CD14-positive monocyte (primary cell): ENCODE measurements at regions not wholly inside any gene's neighbourhood (a gene's known extent, or its start where the extent isn't known, plus 50 kb on each side); places are given as distances from the start of the nearest gene placed in this dataset.

ENCODE experiments used
- DNase-seq, 3 donors: peaks; one replicate each; pipeline ENCODE4 v3.0.0-alpha.2; 2011 to 2022
- H2AFZ ChIP-seq: 2 replicates; pipeline ENCODE4 v1.6.0; 2012; ENCODE audit warnings: mild to moderate bottlenecking, low read depth, low read length, inconsistent platforms; ENCODE audit not compliant: insufficient read depth, poor library complexity, severe bottlenecking
- H3K27ac ChIP-seq, 2 donors: 1 replicate in 1 of 2; 2 replicates in 1 of 2; pipeline ENCODE4 v1.5.1; 2012 to 2013; ENCODE audit warnings: low read length in 2 of 2, control low read depth in 1 of 2, inconsistent platforms in 1 of 2, low read depth in 1 of 2, mild to moderate bottlenecking in 1 of 2
- H3K27me3 ChIP-seq, 2 donors: one replicate each; pipeline versions ENCODE4 v1.6.0 to v1.6.1; 2011 to 2013; ENCODE audit warnings: low read length in 2 of 2; ENCODE audit not compliant: control insufficient read depth in 2 of 2, insufficient read depth in 2 of 2
- H3K36me3 ChIP-seq, 2 donors: replicated peaks in 1 of 2; 1 replicate in 1 of 2; 2 replicates in 1 of 2; pipeline versions ENCODE4 v1.5.1 to v1.6.1; 2012 to 2013; ENCODE audit warnings: low read length in 2 of 2, control low read depth in 1 of 2, inconsistent platforms in 1 of 2, mild to moderate bottlenecking in 1 of 2; ENCODE audit not compliant: insufficient read depth in 2 of 2, control insufficient read depth in 1 of 2
- H3K4me1 ChIP-seq, 2 donors: 1 replicate in 1 of 2; 2 replicates in 1 of 2; pipeline versions ENCODE4 v1.5.1 to v1.6.1; 2012 to 2013; ENCODE audit warnings: low read length in 2 of 2, control low read depth in 1 of 2, inconsistent platforms in 1 of 2, mild to moderate bottlenecking in 1 of 2, moderate library complexity in 1 of 2; ENCODE audit not compliant: insufficient read depth in 2 of 2, control insufficient read depth in 1 of 2
- H3K4me2 ChIP-seq: replicated peaks from 2 replicates; pipeline ENCODE3; 2012; ENCODE audit warnings: low read length, moderate library complexity, mild to moderate bottlenecking; ENCODE audit not compliant: poor library complexity, severe bottlenecking; ENCODE audit errors: extremely low read depth
- H3K4me3 ChIP-seq, 3 experiments: fragments of 200-600 bp in 1 of 3; sonication (generic) in 1 of 3; replicated peaks in 1 of 3; 1 replicate in 2 of 3; 2 replicates in 1 of 3; pipeline ENCODE4 v1.5.1; 2011 to 2013; ENCODE audit warnings: low read length in 3 of 3, mild to moderate bottlenecking in 3 of 3, control low read depth in 2 of 3, low read depth in 2 of 3, inconsistent platforms in 1 of 3, moderate library complexity in 1 of 3
- H3K79me2 ChIP-seq: 2 replicates; pipeline ENCODE4 v1.6.0; 2012; ENCODE audit warnings: mild to moderate bottlenecking, control low read depth, inconsistent platforms, low read length, moderate library complexity; ENCODE audit not compliant: insufficient read depth
- H3K9ac ChIP-seq: 2 replicates; pipeline ENCODE4 v1.6.0; 2017; ENCODE audit warnings: low read length, mild to moderate bottlenecking; ENCODE audit not compliant: insufficient read depth, poor library complexity, severe bottlenecking
- H3K9me3 ChIP-seq, 2 donors: replicated peaks in 1 of 2; 1 replicate in 1 of 2; 2 replicates in 1 of 2; pipeline versions ENCODE4 v1.5.1 to v1.6.1; 2012 to 2013; ENCODE audit warnings: low read length in 2 of 2, control low read depth in 1 of 2; ENCODE audit not compliant: control insufficient read depth in 1 of 2, insufficient read depth in 1 of 2
- H4K20me1 ChIP-seq: 2 replicates; pipeline ENCODE4 v1.6.0; 2012; ENCODE audit warnings: mild to moderate bottlenecking, low read length, control low read depth, moderate library complexity; ENCODE audit not compliant: insufficient read depth
- H3K27ac Mint-ChIP-seq, 7 donors: one replicate each; pipeline ENCODE4 v1.8.0; 2020; ENCODE audit warnings: mild to moderate bottlenecking in 7 of 7, mixed read lengths in 7 of 7, moderate library complexity in 6 of 7, inconsistent platforms in 2 of 7
- H3K27me3 Mint-ChIP-seq, 3 donors: one replicate each; pipeline ENCODE4 v1.8.0; 2021 to 2022; ENCODE audit warnings: low read depth in 3 of 3, mild to moderate bottlenecking in 3 of 3, mixed read lengths in 3 of 3, moderate library complexity in 3 of 3, inconsistent platforms in 1 of 3
- H3K36me3 Mint-ChIP-seq, 2 donors: one replicate each; pipeline ENCODE4 v1.8.0; 2020; ENCODE audit warnings: mixed read lengths in 2 of 2, inconsistent platforms in 1 of 2, mild to moderate bottlenecking in 1 of 2
- H3K4me1 Mint-ChIP-seq: one replicate; pipeline ENCODE4 v1.8.0; 2020; ENCODE audit warnings: mild to moderate bottlenecking, mixed read lengths
- H3K4me3 Mint-ChIP-seq, 2 donors: one replicate each; pipeline ENCODE4 v1.8.0; 2020; ENCODE audit warnings: mild to moderate bottlenecking in 2 of 2, mixed read lengths in 2 of 2, moderate library complexity in 1 of 2
- H3K9me3 Mint-ChIP-seq, 7 donors: one replicate each; pipeline ENCODE4 v1.8.0; 2020 to 2022; ENCODE audit warnings: mixed read lengths in 7 of 7, mild to moderate bottlenecking in 6 of 7, moderate library complexity in 6 of 7, inconsistent platforms in 2 of 7
- CTCF ChIP-seq: fragments of 200-600 bp; IDR thresholded peaks from one replicate; pipeline ENCODE4 v1.8.0; 2022; ENCODE audit warnings: antibody characterized with exemption, mild to moderate bottlenecking
- WGBS: methylation state at CpG from one replicate; pipeline ENCODE4 v1.1.5; 2013; ENCODE audit warnings: missing lambda C conversion rate; ENCODE audit not compliant: insufficient coverage; 5-methylcytosine and 5-hydroxymethylcytosine counted together
- intact Hi-C, 2 donors: fragments of 100-400 bp; cut with micrococcal nuclease; formaldehyde crosslinking; loops; one replicate each; pipeline versions ENCODE4 v1.15.0 to v1.15.1; 2023

- Mint-ChIP-seq H3K4me3 (peak overlapping the region in 1 of 2 donors; percentile 75), H3K36me3 (no peaks in the 10 kb centered on the region), H3K27ac (peak overlapping the region; percentile 63 to 92 (median 86)), H3K27me3 (no peaks in the 10 kb centered on the region), H3K9me3 (peaks cover 0 to 3% (median 0%) of the 10 kb centered on the region in 7 donors), H3K4me1 (peaks cover 35% of the 10 kb centered on the region)
- no peak for DNase-seq
- no peak for TF ChIP-seq CTCF
- H3K9ac ChIP-seq, result no peak overlapping the region
- H3K27me3 ChIP-seq, result no peaks in the 10 kb centered on the region
- H2AFZ ChIP-seq, result no peak overlapping the region
- 50% methylated on average over 2 of the region's 3 CpGs for WGBS
- no peaks in the 10 kb centered on the region for H3K79me2 ChIP-seq
- no peaks in the 10 kb centered on the region for H4K20me1 ChIP-seq
- intact Hi-C loops, result no loop called here
- peak overlapping the region; percentile 57 for H3K4me2 ChIP-seq
- H3K36me3 ChIP-seq, result no peaks in the 10 kb centered on the region
- H3K4me3 ChIP-seq, result peak overlapping the region in 1 of 3 experiments; percentile 44
- peaks cover 45 to 49% of the 10 kb centered on the region in 2 donors for H3K4me1 ChIP-seq
- peak overlapping the region in 1 of 2 donors; percentile 67 for H3K27ac ChIP-seq
- no peaks in the 10 kb centered on the region for H3K9me3 ChIP-seq
These were observed 75.4 kb upstream of the PACRGL start for GRCh38 chr4:20624793-20625374.

DNA sequence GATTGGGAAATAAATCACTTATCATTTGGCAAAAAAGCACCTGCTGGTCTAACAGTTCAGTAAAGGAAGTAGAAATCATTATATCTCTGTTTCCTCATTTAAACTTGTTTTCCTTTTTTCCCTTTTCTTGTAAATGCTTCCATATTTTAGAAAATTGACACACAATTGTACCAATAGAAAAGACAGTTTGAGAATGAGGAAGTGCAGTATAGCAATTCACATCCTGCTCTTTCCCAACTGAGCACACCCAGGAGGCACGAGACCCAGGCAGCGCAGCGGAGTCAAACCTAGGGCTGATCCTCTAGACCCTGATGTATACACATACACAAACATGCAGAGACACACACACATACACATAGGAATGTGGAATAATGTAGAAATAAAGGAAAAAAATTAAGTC is 74.8 kb upstream of the PACRGL start:
- H3K27me3 Mint-ChIP-seq, result no peaks in the 10 kb centered on the region
- Histone ChIP-seq H3K27ac (peak overlapping the region; percentile 40 to 67), H3K9ac (no peak overlapping the region), H3K79me2 (no peaks in the 10 kb centered on the region), H3K4me2 (peak overlapping the region; percentile 57), H3K9me3 (no peaks in the 10 kb centered on the region), H4K20me1 (no peaks in the 10 kb centered on the region), H3K4me1 (peaks cover 46 to 50% of the 10 kb centered on the region in 2 donors), H3K4me3 (peak overlapping the region in 2 of 3 experiments; percentile 3 to 44), H3K36me3 (no peaks in the 10 kb centered on the region), H2AFZ (peak overlapping the region; percentile 7), H3K27me3 (no peaks in the 10 kb centered on the region)
- intact Hi-C loops, result no loop called here
- peaks cover 35% of the 10 kb centered on the region for H3K4me1 Mint-ChIP-seq
- peaks cover 0 to 3% (median 0%) of the 10 kb centered on the region in 7 donors for H3K9me3 Mint-ChIP-seq
- H3K27ac Mint-ChIP-seq, result peak overlapping the region; percentile 63 to 92 (median 86)
- no CpG with 5 or more reads among the region's 3 CpGs for WGBS
- no peaks in the 10 kb centered on the region for H3K36me3 Mint-ChIP-seq
- peak overlapping the region in 1 of 2 donors; percentile 75 for H3K4me3 Mint-ChIP-seq
- TF ChIP-seq CTCF, result no peak
- DNase-seq, result peak; percentile 68 to 80 (median 78)
